ENCODE measurements at regions not wholly inside any gene's neighbourhood (a gene's known extent, or its start where the extent isn't known, plus 50 kb on each side); places are given as distances from the start of the nearest gene placed in this dataset.

- TF ChIP-seq POLR2A (IDR thresholded peaks at IDR 0.05) (no peak), CTCF (IDR thresholded peaks at IDR 0.05) (no peak)
Observed at GRCh38 chrX:103155201-103155600, 59.7 kb upstream of the BEX4 start.
